Activated CD4-positive, alpha-beta memory T cell treated with anti-CD3 and anti-CD28 coated beads for 36 hours (primary cell): ENCODE measurements at regions not wholly inside any gene's neighbourhood (a gene's known extent, or its start where the extent isn't known, plus 50 kb on each side); places are given as distances from the start of the nearest gene placed in this dataset.

Experiments
- CTCF ChIA-PET: fragments of 350-600 bp; sonication (Branson Sonifier 250); formaldehyde crosslinking; loops from one replicate; lab custom pipeline; 2021; ENCODE audit warnings: antibody characterized with exemption, inconsistent platforms; lab: Charles Lee
- POLR2A ChIA-PET: fragments of 350-600 bp; sonication (Branson Sonifier 250); formaldehyde crosslinking; loops from one replicate; lab custom pipeline; 2021; ENCODE audit warnings: antibody characterized with exemption; lab: Charles Lee
- DNase-seq: peaks from one replicate; pipeline ENCODE4 v3.0.0-alpha.2; 2020
- H3K27ac Mint-ChIP-seq: one replicate; pipeline ENCODE4 v1.8.0; 2021; ENCODE audit warnings: mixed read lengths
- H3K27me3 Mint-ChIP-seq: one replicate; pipeline ENCODE4 v1.8.0; 2021; ENCODE audit warnings: mixed read lengths
- H3K36me3 Mint-ChIP-seq: one replicate; pipeline ENCODE4 v1.8.0; 2021; ENCODE audit warnings: mixed read lengths
- H3K4me1 Mint-ChIP-seq: one replicate; pipeline ENCODE4 v1.8.0; 2021; ENCODE audit warnings: low read depth, mixed read lengths
- H3K4me3 Mint-ChIP-seq: one replicate; pipeline ENCODE4 v1.8.0; 2021; ENCODE audit warnings: mild to moderate bottlenecking, mixed read lengths
- H3K9me3 Mint-ChIP-seq: one replicate; pipeline ENCODE4 v1.8.0; 2021; ENCODE audit warnings: mixed read lengths
- intact Hi-C: fragments of 100-400 bp; cut with micrococcal nuclease; formaldehyde crosslinking; loops from one replicate; pipeline ENCODE4 v1.15.1; 2023

GRCh38 chr2:736939-737338 lies 59.7 kb upstream of the TMEM18 start:
- ChIA-PET CTCF (no interaction called here), POLR2A (no interaction called here)
- no peaks in the 10 kb centered on the region for H3K36me3 Mint-ChIP-seq
- H3K9me3 Mint-ChIP-seq, result no peaks in the 10 kb centered on the region
- H3K4me3 Mint-ChIP-seq, result no peak overlapping the region
- intact Hi-C loops, result no loop called here
- H3K4me1 Mint-ChIP-seq, result peaks cover 8% of the 10 kb centered on the region
- DNase-seq, result no peak
- no peak overlapping the region for H3K27ac Mint-ChIP-seq
- peaks cover 26% of the 10 kb centered on the region for H3K27me3 Mint-ChIP-seq

GRCh38 chr2:735670-736218 lies 58.5 kb upstream of the TMEM18 start:
- DNase-seq, result no peak
- intact Hi-C loops, result no loop called here
- H3K9me3 Mint-ChIP-seq, result no peaks in the 10 kb centered on the region
- no peak overlapping the region for H3K27ac Mint-ChIP-seq
- no peak overlapping the region for H3K4me3 Mint-ChIP-seq
- H3K4me1 Mint-ChIP-seq, result peaks cover 6% of the 10 kb centered on the region
- no peaks in the 10 kb centered on the region for H3K36me3 Mint-ChIP-seq
- CTCF ChIA-PET, result interaction anchor here (0.6 kb wide), 1 partner anchor 18 kb away, joined by 3 read pairs; no protein-coding TSS in a partner anchor
- POLR2A ChIA-PET, result no interaction called here
- H3K27me3 Mint-ChIP-seq, result peaks cover 19% of the 10 kb centered on the region

GRCh38 chr2:734496-734895 lies 57.3 kb upstream of the TMEM18 start:
- DNase-seq, result no peak
- Mint-ChIP-seq H3K4me1 (peaks cover under 1% of the 10 kb centered on the region), H3K27me3 (peaks cover 13% of the 10 kb centered on the region), H3K36me3 (no peaks in the 10 kb centered on the region), H3K27ac (no peak overlapping the region), H3K4me3 (no peak overlapping the region), H3K9me3 (no peaks in the 10 kb centered on the region)
- intact Hi-C loops, result no loop called here
- POLR2A ChIA-PET, result no interaction called here
- CTCF ChIA-PET, result no interaction called here

- Mint-ChIP-seq H3K36me3 (no peaks in the 10 kb centered on the region), H3K4me1 (no peaks in the 10 kb centered on the region), H3K9me3 (no peaks in the 10 kb centered on the region), H3K27me3 (peaks cover 12% of the 10 kb centered on the region), H3K27ac (no peak overlapping the region), H3K4me3 (no peak overlapping the region)
- intact Hi-C loops, result no loop called here
- DNase-seq, result no peak
- POLR2A ChIA-PET, result interaction anchor here (0.6 kb wide), 1 partner anchor 127 kb away, joined by 5 read pairs; no protein-coding TSS in a partner anchor
- CTCF ChIA-PET, result no interaction called here
Measured at GRCh38 chr2:733495-733894, 56.3 kb upstream of the TMEM18 start.

- Mint-ChIP-seq H3K4me1 (no peaks in the 10 kb centered on the region), H3K4me3 (no peak overlapping the region), H3K27me3 (peaks cover 14% of the 10 kb centered on the region), H3K9me3 (no peaks in the 10 kb centered on the region), H3K36me3 (no peaks in the 10 kb centered on the region), H3K27ac (no peak overlapping the region)
- ChIA-PET CTCF (no interaction called here), POLR2A (interaction anchor here (0.6 kb wide), 1 partner anchor 127 kb away, joined by 5 read pairs; no protein-coding TSS in a partner anchor)
- DNase-seq, result no peak
- intact Hi-C loops, result no loop called here
Measured at GRCh38 chr2:733001-733400, 55.8 kb upstream of the TMEM18 start.

GRCh38 chr2:731711-732110 lies 54.5 kb upstream of the TMEM18 start:
- H3K27me3 Mint-ChIP-seq, result peaks cover 15% of the 10 kb centered on the region
- POLR2A ChIA-PET, result no interaction called here

GRCh38 chr2:729376-729861 lies 52.2 kb upstream of the TMEM18 start:
- ChIA-PET POLR2A (no interaction called here), CTCF (interaction anchor here (0.6 kb wide), 1 partner anchor 100 kb away, joined by 4 read pairs; no protein-coding TSS in a partner anchor)
- peaks cover 25% of the 10 kb centered on the region for H3K27me3 Mint-ChIP-seq
- no peak overlapping the region for H3K4me3 Mint-ChIP-seq
- H3K4me1 Mint-ChIP-seq, result peaks cover 15% of the 10 kb centered on the region
- DNase-seq, result no peak
- intact Hi-C loops, result no loop called here
- no peaks in the 10 kb centered on the region for H3K36me3 Mint-ChIP-seq
- no peak overlapping the region for H3K27ac Mint-ChIP-seq
- H3K9me3 Mint-ChIP-seq, result no peaks in the 10 kb centered on the region

More at GRCh38 chr2:731711-732110, 54.5 kb upstream of the TMEM18 start:
- Mint-ChIP-seq H3K36me3 (no peaks in the 10 kb centered on the region), H3K4me1 (peaks cover 9% of the 10 kb centered on the region), H3K9me3 (no peaks in the 10 kb centered on the region), H3K27ac (no peak overlapping the region), H3K4me3 (no peak overlapping the region)
- CTCF ChIA-PET, result no interaction called here
- intact Hi-C loops, result no loop called here
- DNase-seq, result no peak

GRCh38 chr2:728165-728564 lies 51.0 kb upstream of the TMEM18 start:
- POLR2A ChIA-PET, result no interaction called here
- no peak overlapping the region for H3K27ac Mint-ChIP-seq
- intact Hi-C loops, result no loop called here
- DNase-seq, result no peak
- no peak overlapping the region for H3K4me3 Mint-ChIP-seq
- H3K27me3 Mint-ChIP-seq, result peaks cover 28% of the 10 kb centered on the region
- no peaks in the 10 kb centered on the region for H3K9me3 Mint-ChIP-seq
- CTCF ChIA-PET, result no interaction called here
- H3K4me1 Mint-ChIP-seq, result peaks cover 15% of the 10 kb centered on the region
- no peaks in the 10 kb centered on the region for H3K36me3 Mint-ChIP-seq

- intact Hi-C loops, result no loop called here
- ChIA-PET CTCF (interaction anchor here (0.6 kb wide), 1 partner anchor 12 kb away, joined by 4 read pairs; no protein-coding TSS in a partner anchor), POLR2A (no interaction called here)
- Mint-ChIP-seq H3K4me1 (peaks cover 15% of the 10 kb centered on the region), H3K4me3 (no peak overlapping the region), H3K27me3 (peaks cover 33% of the 10 kb centered on the region), H3K9me3 (no peaks in the 10 kb centered on the region), H3K36me3 (no peaks in the 10 kb centered on the region), H3K27ac (no peak overlapping the region)
- DNase-seq, result no peak
Measured at GRCh38 chr2:727071-727470, 49.9 kb upstream of the TMEM18 start.
